HG02885 (cell line): ENCODE measurements at regions not wholly inside any gene's neighbourhood (a gene's known extent, or its start where the extent isn't known, plus 50 kb on each side); places are given as distances from the start of the nearest gene placed in this dataset.
"Not testable (repeated sequence)": the region's sequence is repeated elsewhere in the genome, so short reads cannot be mapped to it uniquely, and the experiment has no call there.

Source experiments
- ATAC-seq: cut with Tn5 transposase; IDR thresholded peaks from one replicate; pipeline ENCODE4 v1.9.1; 2021; ENCODE audit warnings: mild to moderate bottlenecking; ENCODE audit not compliant: unreplicated experiment, poor library complexity

GRCh38 chr12:91250273-91250665, 67.7 kb upstream of the DCN start:
- ATAC-seq, result no peak

DNA sequence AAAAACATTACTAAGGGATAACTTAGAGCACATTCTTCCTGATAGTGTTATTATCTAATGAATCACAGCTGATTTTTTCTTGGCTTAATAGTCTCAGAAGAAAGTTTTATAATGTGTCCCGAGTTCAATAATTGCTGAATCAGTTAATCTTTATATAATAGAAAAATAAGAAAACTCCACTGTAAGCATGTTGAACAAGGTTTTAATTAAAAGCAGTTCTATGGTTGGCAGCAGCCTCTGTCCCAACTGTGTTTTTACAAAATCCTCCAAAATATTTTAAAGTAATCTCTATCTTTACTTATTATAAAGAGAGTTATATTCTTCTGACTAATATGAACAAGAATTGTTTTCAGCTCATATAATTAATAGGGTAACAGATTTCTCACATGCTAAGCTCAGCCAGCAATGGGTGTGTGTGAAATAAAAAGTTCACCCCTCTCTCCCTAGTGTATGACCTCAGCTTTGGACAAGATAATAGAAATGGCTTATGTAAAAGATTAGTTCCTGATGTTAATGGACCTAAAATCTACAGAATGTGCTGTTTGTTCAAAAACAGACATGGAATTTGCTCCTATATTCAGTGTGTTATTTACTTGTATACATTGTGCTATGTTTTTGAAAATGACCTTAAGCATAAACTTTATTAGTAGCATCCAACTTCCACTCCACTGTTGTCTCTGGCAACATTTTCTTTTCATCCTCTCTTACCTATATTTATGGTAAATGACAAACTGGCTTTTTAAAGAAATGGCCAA, 67.1 kb upstream of the DCN start:
- no peak for ATAC-seq

GRCh38 chr12:91249054-91249453, 66.4 kb upstream of the DCN start:
- ATAC-seq, result no peak

DNA sequence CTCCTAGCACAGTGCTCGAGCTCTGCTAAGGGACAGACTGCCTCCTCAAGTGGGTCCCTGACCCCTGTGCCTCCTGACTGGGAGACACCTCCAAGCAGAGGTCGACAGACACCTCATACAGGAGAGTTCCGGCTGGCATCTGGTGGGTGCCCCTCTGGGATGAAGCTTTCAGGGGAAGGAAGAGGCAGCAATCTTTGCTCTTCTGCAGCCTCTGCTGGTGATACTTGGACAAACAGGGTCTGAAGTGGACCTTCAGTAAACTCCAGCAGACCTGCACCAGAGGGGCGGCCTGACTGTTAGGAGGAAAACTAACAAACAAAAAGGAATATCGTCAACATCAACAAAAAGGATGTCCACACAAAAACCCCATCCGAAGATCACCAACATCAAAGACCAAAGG, 60.6 kb upstream of the DCN start:
- ATAC-seq, result not testable (repeated sequence)

GRCh38 chr12:91241756-91242155, 59.1 kb upstream of the DCN start:
- no peak for ATAC-seq

DNA sequence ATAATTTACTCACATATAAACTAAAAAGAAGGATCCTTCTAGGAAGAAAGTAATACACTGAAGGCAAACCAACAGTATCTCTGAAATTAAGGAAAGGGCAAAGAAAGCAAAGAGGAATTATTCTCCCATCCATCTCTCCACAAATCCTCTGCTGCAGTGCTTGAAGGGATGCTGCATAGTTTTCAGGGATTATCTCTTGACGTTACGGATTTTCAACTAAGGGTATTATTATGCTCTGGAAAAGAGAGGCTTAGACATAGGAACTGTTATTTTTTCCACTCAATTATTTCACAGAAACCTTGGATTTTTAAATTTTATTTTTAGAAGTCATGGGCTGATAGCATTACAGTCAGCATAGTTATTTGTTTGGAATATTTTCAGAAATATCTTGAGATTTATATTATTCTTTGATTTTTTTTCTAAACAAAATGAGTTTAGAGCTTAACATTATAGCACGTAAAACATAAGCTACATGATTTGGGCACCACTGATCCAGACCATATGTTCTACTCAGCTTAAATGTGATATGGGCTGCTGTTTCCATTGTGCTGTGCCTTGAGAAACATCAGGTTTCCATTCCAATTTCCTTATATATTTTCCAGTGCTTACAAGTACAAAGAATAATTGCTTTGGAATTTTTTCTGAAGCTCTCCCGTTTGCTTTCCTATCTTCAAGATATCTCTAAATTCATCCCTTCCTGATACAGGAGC, 57.9 kb upstream of the DCN start:
- no peak for ATAC-seq

DNA sequence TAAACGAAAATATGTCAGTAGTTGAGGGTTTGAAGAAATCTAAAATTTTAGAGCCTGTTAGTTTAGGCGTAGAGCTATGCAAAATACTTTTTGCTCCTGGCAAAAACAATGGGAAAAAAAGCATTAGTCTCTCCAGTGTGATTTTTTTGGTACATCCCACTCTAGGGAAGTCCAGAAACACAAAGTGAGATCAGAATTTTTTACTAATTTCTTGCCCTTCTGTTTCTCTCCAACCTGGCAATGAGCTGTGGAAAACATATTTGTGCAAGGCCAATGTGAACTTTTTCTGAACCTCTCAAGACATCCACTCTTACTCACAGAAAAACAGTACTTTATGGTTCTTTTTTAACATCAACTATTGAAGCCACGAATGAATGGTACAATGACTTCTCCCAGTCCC, 56.9 kb upstream of the DCN start:
- ATAC-seq, result no peak
